ENCODE measurements at regions not wholly inside any gene's neighbourhood (a gene's known extent, or its start where the extent isn't known, plus 50 kb on each side); places are given as distances from the start of the nearest gene placed in this dataset.

DNA sequence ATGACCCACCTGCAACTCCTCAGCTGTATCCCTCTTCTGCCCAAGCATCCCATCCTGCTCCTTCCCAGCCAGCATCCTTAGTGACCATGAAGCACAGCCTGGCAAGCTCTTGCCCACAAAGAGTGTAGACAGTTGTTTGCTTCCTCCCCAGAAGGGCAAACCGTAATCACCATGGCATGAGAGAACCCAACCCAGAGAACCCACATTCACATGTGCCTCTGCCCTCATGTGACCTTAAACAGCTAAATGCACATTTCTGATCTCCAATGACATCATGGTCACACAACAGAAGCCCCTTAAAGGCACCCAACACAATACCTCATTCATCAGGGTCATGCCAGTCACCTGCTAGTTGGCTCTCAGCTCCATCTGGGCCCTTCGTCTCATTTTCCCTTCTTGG, 162.8 kb upstream of the CDYL start:
- DNase-seq, result no peak

DNA sequence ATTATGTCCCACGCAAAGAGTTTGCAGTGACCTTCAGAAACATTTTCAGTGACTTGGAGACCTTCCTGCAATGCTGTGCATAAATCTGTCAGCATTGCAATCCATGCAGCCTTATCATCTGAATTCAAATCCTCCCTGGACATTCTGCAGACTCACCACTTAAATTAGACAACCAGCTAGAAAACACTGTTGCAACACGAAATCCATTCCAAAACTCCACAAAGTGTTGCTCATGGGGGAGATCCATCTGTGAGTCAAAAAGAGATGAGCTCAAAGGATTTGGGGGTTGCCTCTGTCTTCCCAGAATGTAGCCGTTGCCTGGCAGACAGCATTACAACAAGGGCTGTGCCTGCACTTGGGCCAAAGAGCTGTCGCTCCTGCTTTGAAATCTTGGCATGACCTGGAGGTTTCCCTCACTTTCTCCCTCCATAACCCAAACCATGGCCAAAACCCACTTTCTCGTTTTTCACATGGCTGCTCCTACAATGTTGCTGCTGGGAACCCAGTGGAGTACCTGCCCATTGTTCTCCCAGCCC, 163.5 kb upstream of the CDYL start:
- no peak for DNase-seq

DNA sequence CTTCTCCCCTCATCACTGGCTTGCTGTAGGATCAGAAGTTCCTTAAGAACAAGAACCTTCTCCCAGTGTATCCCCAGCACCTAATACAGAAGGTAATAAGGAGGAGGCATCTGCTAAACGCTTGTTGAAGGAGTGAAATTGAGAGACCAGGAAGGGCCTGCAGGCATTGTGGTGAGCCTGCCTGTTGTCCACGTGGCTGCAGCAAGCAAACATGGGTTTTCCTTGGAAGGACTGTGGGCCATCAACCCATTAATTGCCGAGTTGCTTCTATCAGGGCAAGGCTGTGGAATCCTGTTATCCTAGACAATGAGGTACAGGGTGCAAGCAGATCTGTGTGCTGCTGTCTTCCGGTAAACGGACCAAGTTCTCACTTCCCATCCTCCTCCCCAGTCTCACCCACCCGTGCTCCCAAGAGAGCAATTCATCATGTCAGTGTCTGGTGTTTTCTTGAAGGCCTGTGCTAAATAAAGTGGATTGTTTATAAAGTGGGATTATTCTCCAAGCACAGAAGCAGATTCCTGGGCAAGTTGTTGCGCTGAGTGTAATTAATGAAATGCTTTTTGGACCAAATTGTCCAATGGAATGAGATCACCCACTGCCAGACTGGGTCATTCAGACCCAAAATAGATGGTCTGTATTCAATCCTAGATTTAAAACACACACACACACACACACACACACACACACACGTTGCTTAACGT, 164.6 kb upstream of the CDYL start:
- DNase-seq, result no peak

DNA sequence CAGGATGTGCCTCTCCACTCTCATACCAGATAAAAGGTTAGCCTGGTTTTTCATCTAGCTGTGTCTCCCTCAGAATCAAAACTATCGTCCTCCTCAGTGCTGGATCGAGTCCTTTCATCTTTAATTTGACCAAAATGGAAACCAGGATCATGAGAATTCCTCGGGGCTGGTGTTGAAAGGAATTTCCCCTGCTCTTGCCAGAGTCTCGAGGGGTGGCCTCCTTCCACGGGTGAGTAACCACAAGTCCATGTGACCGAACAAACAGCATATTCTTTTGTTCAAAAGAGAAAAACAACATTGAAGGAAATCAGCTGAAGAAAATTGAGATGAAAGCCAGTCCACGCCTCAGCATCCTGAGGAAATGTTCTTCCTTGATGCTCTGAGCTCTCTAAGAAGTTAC, 165.9 kb upstream of the CDYL start:
- no peak for DNase-seq

DNA sequence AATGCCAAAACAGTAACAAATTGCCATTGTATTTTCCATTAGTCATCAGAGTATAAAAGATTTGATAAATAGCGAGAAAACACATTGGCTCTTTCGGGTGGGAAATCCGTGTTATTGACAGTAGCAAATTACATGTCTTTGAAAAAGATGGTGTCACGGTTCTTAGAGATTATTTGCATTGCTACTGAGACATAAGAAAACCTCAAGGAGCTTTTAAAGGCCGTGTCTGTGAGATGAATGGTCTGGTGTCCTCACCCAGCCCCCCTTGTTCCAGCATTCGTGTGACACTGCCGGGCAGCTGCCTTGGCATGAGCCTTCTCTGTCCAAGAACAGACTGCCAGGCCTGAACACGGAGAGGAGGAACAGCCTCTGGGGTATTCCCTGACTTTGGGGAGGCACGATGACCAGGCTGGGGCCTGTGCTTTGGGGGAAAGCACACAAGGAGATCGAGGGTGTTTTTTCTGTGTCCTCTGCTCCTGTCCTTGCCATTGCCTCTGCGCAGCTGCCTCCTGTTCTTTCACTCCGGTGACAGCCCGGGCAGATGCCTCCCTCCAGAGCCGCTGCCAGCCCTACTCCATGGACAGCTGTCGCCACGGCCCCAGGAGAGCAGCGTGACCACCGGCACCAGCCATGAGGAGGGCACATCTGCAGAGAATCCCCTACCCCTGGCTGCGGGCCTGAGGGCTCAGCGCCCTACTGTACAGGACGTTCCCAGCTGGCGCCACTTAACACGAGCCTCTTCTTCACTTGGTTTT, 167.7 kb upstream of the CDYL start:
- DNase-seq, result peak; percentile 11

DNA sequence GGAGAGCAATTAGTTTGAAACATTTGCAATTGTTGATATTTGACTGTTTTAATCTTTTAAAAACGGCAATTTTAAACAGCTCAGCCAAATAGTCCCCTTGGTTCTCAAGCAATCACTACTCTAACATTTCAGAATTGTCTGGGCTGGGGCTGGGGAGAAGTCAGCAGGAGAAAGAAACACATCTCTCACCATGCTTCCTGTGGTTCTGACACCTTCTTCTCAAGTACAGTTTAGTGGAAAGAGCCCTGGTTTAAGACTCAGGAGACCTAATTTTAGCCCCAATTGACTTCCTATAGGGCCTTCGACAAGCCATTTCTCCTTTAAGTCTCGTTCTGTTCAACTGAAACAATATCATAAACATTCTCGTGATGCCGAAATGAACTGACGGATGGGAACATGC, 168.4 kb upstream of the CDYL start:
- no peak for DNase-seq

DNA sequence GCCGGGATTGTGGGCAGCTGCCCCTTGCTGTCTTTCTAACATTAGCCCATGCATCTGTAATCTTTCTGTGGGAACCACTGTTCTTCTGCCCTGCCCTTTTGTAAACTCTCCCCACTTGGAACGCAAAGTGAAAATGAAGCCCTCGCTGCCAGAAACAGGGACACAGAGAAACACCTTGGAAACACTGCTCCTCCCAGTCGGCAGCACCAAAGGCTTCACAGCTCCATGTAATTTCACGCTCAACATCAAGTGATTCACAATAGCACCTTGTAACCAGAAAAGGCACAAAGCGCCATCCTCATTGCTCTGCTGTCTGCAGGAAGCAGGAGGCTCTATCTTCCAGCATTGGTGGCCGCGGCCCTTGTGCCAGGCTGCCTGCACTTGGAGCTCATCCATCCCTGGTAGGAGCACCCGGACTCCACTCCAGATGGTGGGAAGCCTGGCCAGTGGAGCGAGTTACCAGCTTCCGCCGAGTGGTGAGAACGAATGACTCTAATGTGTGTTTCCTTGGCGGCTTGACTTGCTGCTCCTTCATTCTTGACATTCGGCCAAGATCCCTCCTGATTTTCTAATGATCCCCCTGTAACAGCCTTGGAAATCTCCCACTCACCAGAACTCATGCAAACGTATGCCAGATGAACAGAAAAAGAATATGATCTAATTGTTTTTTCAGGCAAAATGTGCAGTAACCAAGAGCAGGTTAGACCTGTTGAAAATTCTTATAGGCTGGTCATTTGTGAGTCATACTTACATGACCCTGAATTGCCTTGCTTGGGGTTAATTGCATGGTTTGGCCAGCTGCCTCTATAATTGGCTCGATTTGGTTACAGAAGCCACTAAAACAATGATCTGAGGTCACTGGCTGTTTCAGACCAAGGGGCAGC, 169.1 kb upstream of the CDYL start:
- no peak for DNase-seq

DNA sequence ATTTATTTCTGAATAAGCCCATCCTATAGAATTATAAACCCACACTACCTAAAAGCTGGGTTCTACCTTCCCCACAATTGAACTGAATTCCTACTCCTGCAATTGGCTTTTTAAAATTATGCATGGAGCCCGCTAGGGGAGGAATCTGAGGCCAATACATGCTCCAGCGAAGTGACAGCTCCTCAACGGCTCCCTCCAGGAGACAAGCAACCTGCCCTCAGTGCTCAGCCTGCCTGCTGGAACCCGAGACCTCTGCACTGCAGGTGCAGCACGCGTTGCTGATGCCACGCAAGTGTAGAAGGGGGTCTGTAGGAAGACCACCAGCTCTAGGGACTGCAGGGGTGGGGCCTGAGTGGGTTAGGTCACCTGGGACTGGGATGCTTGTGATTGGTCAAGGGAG, 170.2 kb upstream of the CDYL start:
- no peak for DNase-seq

DNA sequence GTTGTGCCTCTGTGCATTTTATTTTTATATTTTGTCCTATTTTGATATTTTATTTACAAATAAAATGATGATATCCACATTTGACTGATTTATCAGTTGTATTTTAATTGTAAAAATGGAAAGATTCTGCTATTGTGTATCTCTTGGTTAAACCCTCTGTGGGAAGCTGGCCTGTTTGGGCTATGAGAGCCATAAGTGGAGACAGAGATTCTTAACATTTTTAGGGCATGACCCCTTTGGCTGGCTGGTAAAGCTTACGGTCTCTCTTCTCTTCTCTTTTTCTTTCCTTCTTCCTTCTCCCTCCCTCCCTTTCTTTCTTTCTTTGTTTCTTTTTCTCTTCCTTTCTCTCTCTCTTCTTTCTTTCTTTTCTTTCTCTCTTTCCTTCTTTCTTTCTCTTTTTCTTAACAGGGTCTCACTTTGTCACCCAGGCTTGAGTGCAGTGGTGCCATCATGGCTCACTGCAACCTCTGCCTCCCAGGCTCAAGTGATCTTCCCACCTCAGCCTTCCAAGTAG, 172.3 kb upstream of the CDYL start:
- no peak for DNase-seq

DNA sequence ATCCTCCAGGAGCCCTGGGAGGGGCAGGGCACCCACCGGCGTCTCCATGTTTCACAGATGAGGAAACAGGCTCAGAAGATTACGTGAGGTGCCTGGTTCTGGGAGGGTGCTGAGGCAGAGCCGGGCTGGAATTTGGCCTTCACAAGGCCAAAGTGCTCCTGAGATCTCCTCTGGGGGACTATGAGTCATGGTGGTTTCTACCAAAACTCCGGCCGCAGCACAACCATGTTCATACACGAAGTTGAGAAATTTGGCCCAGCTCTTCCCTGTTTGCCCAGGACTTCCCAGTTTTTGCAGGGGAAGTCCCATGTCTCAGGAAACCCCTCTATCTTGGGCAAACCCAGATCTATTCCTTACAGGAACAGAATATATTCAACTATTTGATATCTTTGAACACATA, 172.9 kb upstream of the CDYL start:
- no peak for DNase-seq

DNA sequence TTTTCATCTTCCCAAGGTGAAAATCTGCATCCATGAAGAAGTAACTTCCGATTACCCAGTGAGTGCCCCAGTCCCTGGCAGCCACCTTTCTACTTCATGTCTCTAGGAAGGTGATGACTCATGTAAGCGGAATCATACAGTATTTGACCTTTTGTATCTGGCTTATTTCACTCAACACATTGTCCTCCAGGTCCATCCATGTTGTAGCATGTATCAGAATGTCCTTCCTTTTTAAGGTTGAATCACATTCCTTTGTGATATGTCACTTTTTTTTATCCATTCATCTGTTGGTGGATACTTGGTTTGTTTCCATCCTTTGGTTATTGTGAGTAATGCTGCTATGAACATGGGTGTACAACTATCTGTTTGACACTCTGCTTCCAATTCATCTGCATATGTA, 176.3 kb upstream of the CDYL start:
- DNase-seq, result no peak

DNA sequence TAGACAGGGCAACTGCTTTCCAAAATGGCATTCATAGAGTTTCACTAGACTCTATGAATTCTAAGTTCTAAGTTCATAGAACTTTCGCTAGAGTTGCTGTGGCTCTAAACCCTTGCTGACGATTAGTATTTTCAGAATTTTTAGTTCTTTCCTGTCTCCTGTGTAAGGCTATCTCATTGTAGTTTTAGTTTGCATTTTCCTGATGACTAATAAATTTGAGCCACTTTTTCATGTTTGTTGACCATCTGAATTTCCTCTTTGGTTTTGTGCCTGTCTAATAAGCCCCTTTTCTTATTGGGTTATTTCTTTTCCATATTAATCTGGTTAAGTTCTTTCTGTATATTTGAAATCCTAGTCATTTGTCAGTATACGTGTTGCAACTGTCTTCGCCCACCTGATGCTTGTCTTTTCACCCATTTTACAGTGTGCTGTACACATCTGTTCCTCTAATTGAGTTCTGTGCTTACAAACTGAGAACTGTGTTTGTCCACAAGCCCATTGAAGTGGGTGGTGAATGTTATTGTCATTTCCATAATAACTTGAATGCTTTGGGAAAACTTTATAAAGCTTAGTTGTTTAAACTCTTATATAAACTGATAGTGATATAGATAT, 177.7 kb upstream of the CDYL start:
- no peak for DNase-seq

DNA sequence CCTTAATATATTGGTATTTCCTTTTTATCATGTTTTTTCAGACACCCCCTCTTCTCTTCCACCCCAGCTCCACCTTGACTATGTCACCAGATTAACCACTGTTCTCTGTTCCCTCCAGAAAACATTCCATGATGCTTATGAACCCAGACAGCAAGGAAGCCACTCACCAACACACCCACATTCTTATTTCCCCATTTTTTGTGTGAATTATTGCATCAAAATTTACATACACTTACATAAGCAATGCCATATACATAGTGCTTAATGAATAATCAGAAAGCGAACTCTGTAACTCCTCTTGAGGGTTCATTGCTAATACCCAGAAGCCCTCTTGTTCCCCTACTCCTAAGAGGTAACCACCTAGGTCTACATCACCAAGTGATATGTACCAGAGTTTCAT, 182.3 kb upstream of the CDYL start:
- no peak for DNase-seq

DNA sequence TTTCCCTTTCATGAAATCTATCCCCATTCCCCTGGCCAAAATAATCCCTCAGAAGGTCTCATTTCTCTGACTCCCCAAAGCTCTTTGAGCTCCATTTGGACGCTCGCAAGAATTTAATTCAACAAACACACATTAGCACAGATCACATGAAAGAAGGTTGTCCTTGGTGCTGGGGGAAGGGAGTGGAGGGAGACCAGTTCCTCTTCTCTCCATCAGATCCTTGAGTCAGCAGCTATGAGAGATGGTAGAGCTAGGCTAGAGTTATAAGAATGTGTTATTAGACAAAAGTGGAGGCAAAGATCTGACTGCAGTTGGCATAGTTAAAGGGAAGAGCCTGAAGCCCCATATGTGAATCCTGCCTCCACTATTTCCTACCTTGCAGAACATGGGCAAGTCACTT, 184.2 kb upstream of the CDYL start:
- no peak for DNase-seq

DNA sequence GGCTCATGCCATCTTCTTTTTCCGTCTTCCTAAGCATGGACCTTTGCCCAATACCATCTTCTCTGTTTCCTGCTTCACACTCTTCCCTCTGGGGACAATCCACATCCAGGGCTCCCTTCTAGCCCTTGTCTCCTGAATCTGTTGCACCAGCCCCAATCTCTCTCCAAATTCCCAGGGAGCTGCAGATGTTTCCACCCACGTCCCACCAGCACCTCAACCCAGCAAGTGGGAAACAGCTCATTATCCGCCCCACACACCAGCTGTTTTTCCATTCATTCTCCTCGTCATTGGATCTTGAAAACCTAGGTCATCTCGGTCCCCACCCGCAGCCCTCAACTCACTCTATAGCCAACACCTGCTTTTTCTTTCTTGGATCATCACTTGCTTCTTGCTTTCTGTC, 185.0 kb upstream of the CDYL start:
- DNase-seq, result no peak

DNA sequence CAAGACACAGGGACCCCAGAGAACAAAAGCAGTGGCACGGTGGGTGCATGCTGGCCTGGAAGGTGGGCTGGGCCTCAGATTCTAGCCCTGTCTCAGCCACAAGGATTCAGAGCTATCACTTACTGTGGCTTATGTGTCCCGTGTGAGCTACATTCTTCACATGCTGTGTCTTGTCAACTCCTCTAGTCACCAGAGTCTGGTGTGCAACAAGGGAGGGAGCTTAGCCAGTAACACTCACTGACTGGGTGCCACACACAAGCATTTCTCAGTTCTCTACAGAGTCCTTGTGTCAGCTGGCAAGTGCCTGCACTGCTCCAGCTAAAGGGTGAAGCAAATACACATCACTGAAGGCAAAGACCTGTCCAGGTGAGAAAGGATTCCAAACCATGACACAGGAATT, 186.9 kb upstream of the CDYL start:
- no peak for DNase-seq

DNA sequence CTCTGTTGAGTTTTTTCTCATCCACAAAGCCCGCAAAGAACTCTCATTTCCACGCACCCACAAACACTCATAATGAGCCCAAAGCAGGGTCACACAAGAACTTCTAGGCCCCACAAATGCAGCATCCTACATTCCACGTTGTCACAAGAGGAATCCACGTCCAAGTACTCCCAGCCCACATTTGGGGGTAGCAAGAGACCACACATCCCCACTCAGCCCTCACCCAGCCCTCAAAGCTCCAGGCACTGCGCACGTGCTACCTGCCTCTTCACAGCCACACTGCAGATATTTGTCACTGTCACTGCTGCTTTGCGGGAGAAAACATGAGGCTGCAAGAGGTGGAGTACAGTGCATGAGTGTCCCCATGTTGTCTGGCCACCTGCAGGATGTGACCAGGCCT, 187.6 kb upstream of the CDYL start:
- no peak for DNase-seq

DNA sequence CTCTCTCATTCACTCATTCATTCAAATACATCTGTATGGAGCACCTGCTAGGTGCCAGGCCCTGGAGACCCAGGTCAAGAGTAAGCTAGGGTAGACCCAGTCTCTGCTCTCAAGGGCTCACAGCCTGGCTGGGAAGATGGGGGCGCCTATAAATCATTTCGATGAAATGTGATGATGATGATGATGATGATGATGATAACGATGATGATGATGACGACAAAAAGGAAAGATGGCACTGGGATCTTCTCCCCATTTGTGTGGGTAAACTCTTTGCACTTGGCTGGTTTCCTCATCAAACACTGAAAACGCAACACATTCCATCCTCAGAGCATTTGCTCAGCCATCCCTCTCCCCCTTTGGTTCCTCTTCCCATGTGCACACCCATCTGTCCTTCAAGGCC, 188.0 kb upstream of the CDYL start:
- no peak for DNase-seq

DNA sequence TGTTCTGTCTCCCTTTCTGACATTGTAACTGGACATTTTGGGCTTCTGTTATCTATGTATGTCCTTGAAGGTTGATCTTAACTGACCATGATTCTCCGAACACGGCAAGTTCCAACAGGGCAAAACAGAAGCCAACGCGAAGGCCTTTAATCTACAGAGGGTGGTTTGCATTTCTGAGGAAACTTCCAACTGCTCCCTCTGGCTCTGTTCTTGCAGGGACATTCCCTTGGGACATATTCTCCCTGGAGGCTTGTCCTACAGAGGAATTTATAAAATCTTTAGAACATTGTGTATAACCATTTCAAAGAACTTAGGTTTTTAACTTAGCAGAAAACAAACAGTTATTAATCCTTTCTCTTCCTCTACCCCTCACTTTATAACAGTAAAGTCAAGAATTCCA, 189.0 kb upstream of the CDYL start:
- no peak for DNase-seq

DNA sequence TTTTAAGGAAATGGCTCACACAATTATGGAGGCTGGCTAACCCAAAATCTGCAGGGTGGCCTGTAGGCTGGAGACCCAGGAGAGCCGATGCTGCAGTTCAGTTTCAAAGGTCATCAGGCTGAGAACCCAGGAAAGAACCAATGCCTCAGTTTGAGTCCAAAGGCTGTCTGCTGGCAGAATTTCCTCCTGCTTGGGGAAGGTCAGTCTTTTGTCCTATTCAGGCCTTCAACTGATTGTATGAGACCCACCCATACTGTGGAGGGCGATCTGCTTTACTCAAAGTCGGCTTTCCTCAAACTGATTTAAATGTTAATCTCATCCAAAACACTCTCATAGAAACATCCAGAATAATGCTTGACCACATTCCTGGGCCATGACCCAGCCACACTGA, 189.7 kb upstream of the CDYL start:
- no peak for DNase-seq

DNA sequence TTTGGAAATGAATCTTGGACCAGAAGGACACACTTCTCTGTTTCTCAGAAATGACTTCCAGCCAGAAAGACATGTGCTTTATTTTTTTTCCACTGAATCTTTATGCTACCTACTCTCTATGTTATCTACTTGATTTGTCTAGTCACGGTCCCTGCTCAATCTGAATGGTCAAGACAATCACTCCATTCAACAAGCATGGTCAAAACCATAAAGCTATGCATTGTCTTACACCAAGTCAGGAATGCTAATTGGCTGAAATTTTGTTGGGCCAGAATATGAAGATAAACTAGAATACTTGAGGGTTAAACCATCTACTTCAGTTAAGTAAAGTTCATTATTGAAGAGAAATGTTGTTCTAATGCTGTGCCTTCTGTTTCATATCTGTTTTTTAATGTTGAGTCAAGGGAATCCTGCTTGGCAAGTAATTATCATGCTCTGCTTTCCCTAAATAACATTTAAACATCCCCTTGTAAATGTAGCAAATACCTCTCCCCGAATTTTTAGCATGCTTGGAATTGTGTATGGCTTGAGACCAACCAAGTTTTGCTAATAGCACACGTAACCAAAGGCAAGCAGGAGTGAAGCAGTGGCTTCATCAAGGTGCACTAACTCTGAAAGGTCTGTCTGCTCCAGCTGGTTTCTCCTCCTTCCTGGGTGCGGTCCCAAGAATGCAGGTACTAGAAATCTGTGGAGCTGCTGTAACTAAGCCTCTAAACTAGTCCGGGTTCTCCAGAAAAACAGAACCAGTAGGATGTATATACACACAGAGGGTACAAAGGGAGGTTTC, 190.3 kb upstream of the CDYL start:
- DNase-seq, result no peak

DNA sequence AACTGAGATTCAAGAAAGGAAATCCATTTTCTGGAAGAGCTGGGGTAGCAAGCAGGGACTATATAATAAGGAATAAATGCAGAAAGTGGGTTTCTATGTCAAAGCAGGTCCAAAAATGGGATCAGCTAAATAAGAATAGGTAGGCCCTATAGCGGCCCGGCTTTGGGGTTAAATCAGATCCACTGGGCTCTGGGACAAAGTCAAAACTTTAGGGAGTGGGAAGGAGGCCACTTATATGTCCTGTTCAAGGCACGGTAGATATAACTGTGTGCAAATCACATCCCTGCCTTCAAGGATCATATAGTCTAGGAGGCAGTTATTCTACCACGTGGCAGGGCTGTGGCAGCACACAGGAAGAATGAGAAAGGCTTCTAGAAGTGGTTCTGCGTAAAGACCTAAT, 191.4 kb upstream of the CDYL start:
- no peak for DNase-seq
